AG04450 (cell line): ENCODE measurements at regions not wholly inside any gene's neighbourhood (a gene's known extent, or its start where the extent isn't known, plus 50 kb on each side); places are given as distances from the start of the nearest gene placed in this dataset.

Source experiments
- CTCF ChIA-PET: fragments of 300-600, 350-600 bp; formaldehyde crosslinking; extraction: SDS; loops from one replicate; lab custom pipeline; 2022; ENCODE audit warnings: antibody characterized with exemption, inconsistent platforms; lab: Charles Lee
- POLR2A ChIA-PET: fragments of 350-600 bp; formaldehyde crosslinking; extraction: SDS; loops from one replicate; lab custom pipeline; 2021; ENCODE audit warnings: antibody characterized with exemption, inconsistent platforms; lab: Yijun Ruan, JAX
- DNase-seq: peaks from one replicate; pipeline ENCODE4 v3.0.0-alpha.2; 2011; ENCODE audit warnings: low read depth, low spot score
- H3K27ac ChIP-seq: one replicate; pipeline ENCODE4 v1.5.1; 2012; ENCODE audit warnings: low read depth, low read length, control low read depth
- H3K27me3 ChIP-seq: one replicate; pipeline ENCODE4 v1.6.0; 2012; ENCODE audit warnings: low read length; ENCODE audit not compliant: control insufficient read depth, insufficient read depth
- H3K4me3 ChIP-seq: 2 replicates; pipeline ENCODE4 v1.5.1; 2011; ENCODE audit warnings: mild to moderate bottlenecking, low read depth, low read length, control low read depth
- H3K9me3 ChIP-seq: 2 replicates; pipeline ENCODE4 v1.5.1; 2012; ENCODE audit warnings: low read length; ENCODE audit not compliant: control insufficient read depth, insufficient read depth
- CTCF ChIP-seq: IDR thresholded peaks from 2 replicates; pipeline ENCODE4 v1.5.1; 2011; ENCODE audit warnings: low read depth, low read length, control low read depth, inconsistent platforms

- Histone ChIP-seq H3K27me3 (no peaks in the 10 kb centered on the region), H3K9me3 (no peaks in the 10 kb centered on the region), H3K4me3 (no peak overlapping the region), H3K27ac (no peak overlapping the region)
- ChIA-PET CTCF (interaction anchor here (1.6 to 1.9 kb wide), 2 partner anchors 348 to 426 kb away, joined by 3 to 6 read pairs; no protein-coding TSS in a partner anchor), POLR2A (interaction anchor here (1.6 kb wide), 1 partner anchor 490 kb away, joined by 4 read pairs; no protein-coding TSS in a partner anchor)
- no peak for DNase-seq
- TF ChIP-seq CTCF = no peak
Observed at GRCh38 chr12:77577791-77578190, 252.9 kb upstream of the NAV3 start.

GRCh38 chr12:77575376-77575919 is 255.2 kb upstream of the NAV3 start:
- no peak for TF ChIP-seq CTCF
- H3K9me3 ChIP-seq = no peaks in the 10 kb centered on the region
- no peaks in the 10 kb centered on the region for H3K27me3 ChIP-seq
- CTCF ChIA-PET = interaction anchor here (1.0 kb wide), 1 partner anchor 110 kb away, joined by 5 read pairs; no protein-coding TSS in a partner anchor
- DNase-seq = no peak
- POLR2A ChIA-PET = no interaction called here
- no peak overlapping the region for H3K4me3 ChIP-seq
- H3K27ac ChIP-seq = no peak overlapping the region

GRCh38 chr12:77572371-77572770 is 258.3 kb upstream of the NAV3 start:
- no peak overlapping the region for H3K4me3 ChIP-seq
- ChIA-PET POLR2A (no interaction called here), CTCF (no interaction called here)
- H3K9me3 ChIP-seq = no peaks in the 10 kb centered on the region
- H3K27me3 ChIP-seq = no peaks in the 10 kb centered on the region
- no peak for TF ChIP-seq CTCF
- H3K27ac ChIP-seq = no peak overlapping the region
- DNase-seq = no peak

- ChIA-PET CTCF (no interaction called here), POLR2A (no interaction called here)
- H3K4me3 ChIP-seq = no peak overlapping the region
- no peak for TF ChIP-seq CTCF
- H3K27me3 ChIP-seq = no peaks in the 10 kb centered on the region
- H3K27ac ChIP-seq = no peak overlapping the region
- no peak for DNase-seq
- no peaks in the 10 kb centered on the region for H3K9me3 ChIP-seq
Observed at GRCh38 chr12:77571768-77572167, 258.9 kb upstream of the NAV3 start.

- Histone ChIP-seq H3K27ac (no peak overlapping the region), H3K4me3 (no peak overlapping the region), H3K9me3 (no peaks in the 10 kb centered on the region), H3K27me3 (no peaks in the 10 kb centered on the region)
- DNase-seq = no peak
- CTCF ChIA-PET = no interaction called here
- no peak for TF ChIP-seq CTCF
- POLR2A ChIA-PET = no interaction called here
Observed at GRCh38 chr12:77571127-77571526, 259.6 kb upstream of the NAV3 start.
